HG02870 (cell line): ENCODE measurements at regions not wholly inside any gene's neighbourhood (a gene's known extent, or its start where the extent isn't known, plus 50 kb on each side); places are given as distances from the start of the nearest gene placed in this dataset.

Experiments used
- ATAC-seq: cut with Tn5 transposase; IDR thresholded peaks from one replicate; pipeline ENCODE4 v1.9.1; 2021; ENCODE audit warnings: mild to moderate bottlenecking, moderate library complexity; ENCODE audit not compliant: unreplicated experiment

GRCh38 chr15:62625429-62626033 lies 417.0 kb upstream of the TPM1 start:
- ATAC-seq: no peak

- no peak for ATAC-seq
Observed at GRCh38 chr15:62626903-62627302, 415.6 kb upstream of the TPM1 start.

GRCh38 chr15:62631076-62631724 lies 411.3 kb upstream of the TPM1 start:
- no peak for ATAC-seq

- no peak for ATAC-seq
Observed at GRCh38 chr15:62636823-62637573, 405.5 kb upstream of the TPM1 start.

- no peak for ATAC-seq
Observed at GRCh38 chr15:62637574-62637897, 405.0 kb upstream of the TPM1 start.

GRCh38 chr15:62637950-62638619 lies 404.5 kb upstream of the TPM1 start:
- ATAC-seq: no peak

GRCh38 chr15:62639432-62639831 lies 403.1 kb upstream of the TPM1 start:
- ATAC-seq: no peak

GRCh38 chr15:62639906-62640605 lies 402.5 kb upstream of the TPM1 start:
- ATAC-seq: no peak

- no peak for ATAC-seq
Observed at GRCh38 chr15:62641825-62642224, 400.7 kb upstream of the TPM1 start.

GRCh38 chr15:62643572-62643971 lies 399.0 kb upstream of the TPM1 start:
- ATAC-seq: no peak

- no peak for ATAC-seq
Observed at GRCh38 chr15:62644216-62644888, 398.2 kb upstream of the TPM1 start.

GRCh38 chr15:62644889-62645742 lies 397.4 kb upstream of the TPM1 start:
- no peak for ATAC-seq

GRCh38 chr15:62647202-62647842 lies 395.2 kb upstream of the TPM1 start:
- no peak for ATAC-seq

- ATAC-seq: no peak
Observed at GRCh38 chr15:62647843-62648505, 394.6 kb upstream of the TPM1 start.

- ATAC-seq: peak; percentile 50
Observed at GRCh38 chr15:62648954-62649353, 393.6 kb upstream of the TPM1 start.

- peak; percentile 89 for ATAC-seq
Observed at GRCh38 chr15:62649793-62650420, 392.6 kb upstream of the TPM1 start.

- ATAC-seq: no peak
Observed at GRCh38 chr15:62653122-62653521, 389.4 kb upstream of the TPM1 start.

GRCh38 chr15:62656071-62656470 lies 386.5 kb upstream of the TPM1 start:
- ATAC-seq: no peak
